Glutamatergic neuron (in vitro differentiated cells): ENCODE measurements at regions not wholly inside any gene's neighbourhood (a gene's known extent, or its start where the extent isn't known, plus 50 kb on each side); places are given as distances from the start of the nearest gene placed in this dataset.

Source experiments
- DNase-seq: peaks from one replicate; pipeline ENCODE4 v3.0.0; 2022
- H3K27ac Mint-ChIP-seq: one replicate; pipeline ENCODE4 v1.8.0; 2020; ENCODE audit warnings: mild to moderate bottlenecking, mixed read lengths, inconsistent platforms; ENCODE audit not compliant: unreplicated experiment
- H3K27me3 Mint-ChIP-seq: one replicate; pipeline ENCODE4 v1.8.0; 2020; ENCODE audit warnings: mild to moderate bottlenecking, moderate library complexity, mixed read lengths, inconsistent platforms; ENCODE audit not compliant: unreplicated experiment
- H3K36me3 Mint-ChIP-seq: one replicate; pipeline ENCODE4 v1.8.0; 2020; ENCODE audit warnings: mild to moderate bottlenecking, mixed read lengths, inconsistent platforms; ENCODE audit not compliant: unreplicated experiment
- H3K4me1 Mint-ChIP-seq: one replicate; pipeline ENCODE4 v1.8.0; 2020; ENCODE audit warnings: mild to moderate bottlenecking, low read depth, mixed read lengths, inconsistent platforms; ENCODE audit not compliant: unreplicated experiment
- H3K4me3 Mint-ChIP-seq: one replicate; pipeline ENCODE4 v1.8.0; 2020; ENCODE audit warnings: mild to moderate bottlenecking, mixed read lengths, inconsistent platforms; ENCODE audit not compliant: unreplicated experiment
- H3K9me3 Mint-ChIP-seq: one replicate; pipeline ENCODE4 v1.8.0; 2020; ENCODE audit warnings: mild to moderate bottlenecking, moderate library complexity, mixed read lengths, inconsistent platforms; ENCODE audit not compliant: unreplicated experiment
- CTCF ChIP-seq: fragments of 200-600 bp; sonication (generic); IDR thresholded peaks from one replicate; pipeline ENCODE4 v1.5.0; 2021; ENCODE audit not compliant: partially characterized antibody, unreplicated experiment

DNA sequence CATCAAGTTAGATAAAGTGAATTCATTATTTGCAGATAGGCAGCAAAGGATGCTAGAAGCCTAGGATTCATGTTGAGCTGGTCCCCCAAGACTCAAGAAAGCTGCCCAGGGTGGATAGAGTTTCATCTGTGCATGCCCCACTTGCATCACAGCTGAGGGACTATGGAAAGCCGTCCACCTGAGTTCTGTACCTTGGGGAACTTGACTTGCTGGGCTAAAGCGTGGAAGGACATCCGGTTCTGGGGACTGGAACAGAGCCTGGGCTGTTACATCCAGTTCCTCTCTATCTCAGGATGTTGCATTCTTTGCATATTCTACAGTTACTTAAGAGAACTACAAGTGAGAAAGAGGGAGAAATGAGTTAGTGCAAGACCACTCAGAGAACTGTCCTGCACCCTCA lies 458.4 kb downstream of the SHISA9 start:
- H3K9me3 Mint-ChIP-seq: peaks cover 2% of the 10 kb centered on the region
- H3K4me1 Mint-ChIP-seq: no peaks in the 10 kb centered on the region
- no peak for TF ChIP-seq CTCF
- peaks cover 5% of the 10 kb centered on the region for H3K27me3 Mint-ChIP-seq
- peaks cover 7% of the 10 kb centered on the region for H3K36me3 Mint-ChIP-seq
- H3K27ac Mint-ChIP-seq: no peak overlapping the region
- H3K4me3 Mint-ChIP-seq: no peak overlapping the region
- no peak for DNase-seq

DNA sequence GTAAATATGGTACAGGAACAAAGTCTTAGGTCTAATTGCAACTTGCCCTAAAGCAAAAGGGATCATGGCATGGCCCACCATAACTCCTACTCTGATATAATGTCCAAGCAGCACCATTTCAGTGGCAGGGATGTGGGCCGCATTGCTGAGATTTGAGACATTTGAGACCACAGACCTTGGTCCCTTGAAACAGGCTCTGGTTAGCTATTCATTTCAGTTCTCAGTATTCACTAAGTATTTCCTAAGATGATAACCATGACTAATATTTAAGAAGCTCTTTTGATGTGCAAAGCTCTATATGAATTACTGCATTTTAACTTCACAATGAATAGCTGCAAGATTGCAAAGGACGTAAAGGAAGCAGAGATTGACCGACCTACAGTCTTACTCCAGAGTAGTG lies 471.0 kb downstream of the SHISA9 start:
- no peak overlapping the region for H3K4me3 Mint-ChIP-seq
- DNase-seq: no peak
- H3K27me3 Mint-ChIP-seq: no peaks in the 10 kb centered on the region
- TF ChIP-seq CTCF: no peak
- no peaks in the 10 kb centered on the region for H3K4me1 Mint-ChIP-seq
- peaks cover 2% of the 10 kb centered on the region for H3K9me3 Mint-ChIP-seq
- peaks cover 4% of the 10 kb centered on the region for H3K36me3 Mint-ChIP-seq
- no peak overlapping the region for H3K27ac Mint-ChIP-seq

GRCh38 chr16:13376174-13376573 lies 474.8 kb downstream of the SHISA9 start:
- no peak for TF ChIP-seq CTCF
- Mint-ChIP-seq H3K4me3 (no peak overlapping the region), H3K4me1 (no peaks in the 10 kb centered on the region), H3K27me3 (no peaks in the 10 kb centered on the region), H3K27ac (no peak overlapping the region), H3K36me3 (peaks cover 4% of the 10 kb centered on the region), H3K9me3 (peaks cover 4% of the 10 kb centered on the region)
- DNase-seq: no peak

- Mint-ChIP-seq H3K27ac (no peak overlapping the region), H3K36me3 (peaks cover 4% of the 10 kb centered on the region), H3K4me3 (no peak overlapping the region), H3K9me3 (peaks cover 2% of the 10 kb centered on the region), H3K27me3 (no peaks in the 10 kb centered on the region), H3K4me1 (no peaks in the 10 kb centered on the region)
- TF ChIP-seq CTCF: no peak
- DNase-seq: no peak
These were observed 475.7 kb downstream of the SHISA9 start for GRCh38 chr16:13377143-13377542.

DNA sequence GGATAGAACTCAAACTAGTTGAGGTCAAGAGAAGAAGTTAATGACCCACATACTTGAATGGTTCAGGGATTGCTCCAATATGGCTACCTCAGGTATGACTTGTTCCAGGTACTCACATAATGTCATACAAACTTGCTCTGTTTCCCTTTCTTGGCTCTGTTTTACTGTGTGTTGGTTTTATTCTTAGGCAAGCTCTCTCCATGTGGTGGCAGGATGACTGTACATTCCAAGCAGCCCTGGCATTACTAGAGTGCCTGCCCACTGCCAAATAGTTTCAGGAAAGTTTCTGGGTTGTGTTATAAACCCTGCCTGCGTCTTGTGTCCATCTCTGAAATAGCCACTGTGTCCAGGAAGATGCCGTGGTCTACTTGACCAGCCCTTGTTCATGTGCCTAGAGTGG lies 476.8 kb downstream of the SHISA9 start:
- Mint-ChIP-seq H3K9me3 (peaks cover 5% of the 10 kb centered on the region), H3K27me3 (no peaks in the 10 kb centered on the region), H3K27ac (no peak overlapping the region), H3K36me3 (peaks cover 8% of the 10 kb centered on the region), H3K4me1 (no peaks in the 10 kb centered on the region), H3K4me3 (no peak overlapping the region)
- DNase-seq: no peak
- TF ChIP-seq CTCF: no peak
